Liver (tissue), 8 donors: ENCODE measurements at regions not wholly inside any gene's neighbourhood (a gene's known extent, or its start where the extent isn't known, plus 50 kb on each side); places are given as distances from the start of the nearest gene placed in this dataset.

Experiments used
- DNase-seq: peaks from one replicate; pipeline ENCODE4 v3.0.0-alpha.2; 2017; ENCODE audit warnings: low spot score
- H3K27ac ChIP-seq, 2 donors: one replicate each; pipeline ENCODE4 v1.7.0; 2013; ENCODE audit warnings: inconsistent platforms in 2 of 2, low read length in 2 of 2, control low read depth in 1 of 2, low read depth in 1 of 2, mild to moderate bottlenecking in 1 of 2
- H3K27me3 ChIP-seq, 4 donors: one replicate each; pipeline versions ENCODE4 v1.6.1 to v1.7.0; 2013; ENCODE audit warnings: low read length in 3 of 4, inconsistent platforms in 1 of 4, mild to moderate bottlenecking in 1 of 4, moderate library complexity in 1 of 4; ENCODE audit not compliant: control insufficient read depth in 4 of 4, insufficient read depth in 4 of 4
- H3K36me3 ChIP-seq, 4 donors: one replicate each; pipeline versions ENCODE4 v1.6.1 to v1.7.0; 2013; ENCODE audit warnings: low read length in 3 of 4, mild to moderate bottlenecking in 3 of 4, low read depth in 1 of 4, moderate library complexity in 1 of 4; ENCODE audit not compliant: control insufficient read depth in 4 of 4, insufficient read depth in 3 of 4
- H3K4me1 ChIP-seq, 4 donors: one replicate each; pipeline versions ENCODE4 v1.6.1 to v1.7.0; 2013; ENCODE audit warnings: low read length in 3 of 4, mild to moderate bottlenecking in 3 of 4, moderate library complexity in 1 of 4; ENCODE audit not compliant: control insufficient read depth in 4 of 4, insufficient read depth in 4 of 4
- H3K4me3 ChIP-seq, 3 donors: one replicate each; pipeline versions ENCODE4 v1.6.1 to v1.7.0; 2013; ENCODE audit warnings: low read length in 3 of 3, control low read depth in 1 of 3, low read depth in 1 of 3, mild to moderate bottlenecking in 1 of 3
- H3K9ac ChIP-seq, 2 donors: one replicate each; pipeline ENCODE4 v1.7.0; 2013; ENCODE audit warnings: low read length in 2 of 2, mild to moderate bottlenecking in 2 of 2, moderate library complexity in 2 of 2, control low read depth in 1 of 2, low read depth in 1 of 2
- H3K9me3 ChIP-seq, 4 donors: one replicate each; pipeline versions ENCODE4 v1.6.1 to v1.7.0; 2013; ENCODE audit warnings: low read length in 3 of 4; ENCODE audit not compliant: control insufficient read depth in 4 of 4
- ATF3 ChIP-seq: IDR thresholded peaks from 2 replicates; pipeline ENCODE4 v1.6.1; 2016; ENCODE audit warnings: antibody characterized with exemption
- CTCF ChIP-seq: fragments of 150-350 bp; IDR thresholded peaks from 2 replicates; pipeline ENCODE4 v1.5.1; 2017; ENCODE audit warnings: improper control_type of control experiment, low read depth, low read length; ENCODE audit not compliant: missing input control
- EGR1 ChIP-seq, 2 donors: IDR thresholded peaks; 2 replicates each; pipeline ENCODE4 v1.6.1; 2016 to 2018; ENCODE audit warnings: antibody characterized with exemption in 2 of 2, low read depth in 2 of 2
- FOXA1 ChIP-seq: IDR thresholded peaks from 2 replicates; pipeline ENCODE4 v1.6.1; 2016; ENCODE audit warnings: antibody characterized with exemption
- FOXA2 ChIP-seq: IDR thresholded peaks from 2 replicates; pipeline ENCODE4 v1.6.1; 2016; ENCODE audit warnings: antibody characterized with exemption
- GABPA ChIP-seq, 2 donors: IDR thresholded peaks in 1 of 2; conservative IDR thresholded peaks in 1 of 2; 2 replicates each; pipeline ENCODE4 v1.6.1; 2016; ENCODE audit warnings: antibody characterized with exemption in 2 of 2, mild to moderate bottlenecking in 1 of 2, moderate library complexity in 1 of 2
- HNF4A ChIP-seq, 2 donors: conservative IDR thresholded peaks; 2 replicates each; pipeline ENCODE4 v1.6.1; 2016; ENCODE audit warnings: antibody characterized with exemption in 2 of 2, mild to moderate bottlenecking in 2 of 2
- HNF4G ChIP-seq: IDR thresholded peaks from 2 replicates; pipeline ENCODE4 v1.6.1; 2016; ENCODE audit warnings: antibody characterized with exemption
- JUND ChIP-seq, 2 donors: IDR thresholded peaks; 2 replicates each; pipeline ENCODE4 v1.6.1; 2016; ENCODE audit warnings: antibody characterized with exemption in 2 of 2
- MAX ChIP-seq: IDR thresholded peaks from 2 replicates; pipeline ENCODE4 v1.6.1; 2016; ENCODE audit warnings: antibody characterized with exemption
- NR2F2 ChIP-seq: IDR thresholded peaks from 2 replicates; pipeline ENCODE4 v1.6.1; 2016; ENCODE audit warnings: antibody characterized with exemption
- RAD21 ChIP-seq, 2 donors: IDR thresholded peaks; 2 replicates each; pipeline ENCODE4 v1.6.1; 2016; ENCODE audit warnings: antibody characterized with exemption in 2 of 2, mild to moderate bottlenecking in 2 of 2
- REST ChIP-seq: IDR thresholded peaks from 2 replicates; pipeline ENCODE4 v1.6.1; 2016; ENCODE audit warnings: antibody characterized with exemption, mild to moderate bottlenecking
- RXRA ChIP-seq, 2 donors: IDR thresholded peaks; 2 replicates each; pipeline ENCODE4 v1.6.1; 2017 to 2018; ENCODE audit warnings: antibody characterized with exemption in 2 of 2, mild to moderate bottlenecking in 1 of 2
- SP1 ChIP-seq: IDR thresholded peaks from 2 replicates; pipeline ENCODE4 v1.6.1; 2018; ENCODE audit warnings: antibody characterized with exemption, mild to moderate bottlenecking
- TAF1 ChIP-seq: conservative IDR thresholded peaks from 2 replicates; pipeline ENCODE4 v1.6.1; 2016; ENCODE audit warnings: antibody characterized with exemption, mild to moderate bottlenecking
- YY1 ChIP-seq: IDR thresholded peaks from 2 replicates; pipeline ENCODE4 v1.6.1; 2016; ENCODE audit warnings: antibody characterized with exemption, mild to moderate bottlenecking
- ZBTB33 ChIP-seq: IDR thresholded peaks from 2 replicates; pipeline ENCODE4 v1.6.1; 2016; ENCODE audit warnings: antibody characterized with exemption
- WGBS: extraction: QIAGEN DNeasy Blood & Tissue Kit; methylation state at CpG from one replicate; pipeline ENCODE4 v1.1.7; 2013; 5-methylcytosine and 5-hydroxymethylcytosine counted together
- donor health status: healthy.
- donor health status: healthy.
- donor health status: healthy.
- donor health status: healthy.
- donor health status: healthy.

- H3K27ac ChIP-seq: no peak overlapping the region
- H3K9me3 ChIP-seq: peaks cover 0 to 4% (median 0%) of the 10 kb centered on the region in 4 donors
- WGBS: 59% methylated on average over 4 of the region's 4 CpGs
- no peak overlapping the region for H3K4me3 ChIP-seq
- no peak overlapping the region for H3K9ac ChIP-seq
- no peak for TF ChIP-seq YY1
- no peak for TF ChIP-seq CTCF
- H3K27me3 ChIP-seq: peaks cover 0 to 5% (median 0%) of the 10 kb centered on the region in 4 donors
- DNase-seq: no peak
- H3K36me3 ChIP-seq: no peaks in the 10 kb centered on the region
- H3K4me1 ChIP-seq: no peaks in the 10 kb centered on the region
Measured at GRCh38 chr15:26323566-26323965, 449.3 kb downstream of the GABRB3 start.

GRCh38 chr15:26318689-26319088, 454.2 kb downstream of the GABRB3 start:
- no peaks in the 10 kb centered on the region for H3K4me1 ChIP-seq
- peaks cover 0 to 4% (median 0%) of the 10 kb centered on the region in 4 donors for H3K9me3 ChIP-seq
- no peak for TF ChIP-seq ATF3
- no peak for TF ChIP-seq ZBTB33
- TF ChIP-seq RXRA (IDR thresholded peaks at IDR 0.05): no peak
- no peak for TF ChIP-seq JUND (IDR thresholded peaks at IDR 0.05)
- TF ChIP-seq HNF4G: no peak
- TF ChIP-seq EGR1 (IDR thresholded peaks at IDR 0.05; ENCODE audit: low read depth in 2 of 2): no peak
- TF ChIP-seq TAF1: no peak
- TF ChIP-seq CTCF: no peak
- no peak for TF ChIP-seq NR2F2
- TF ChIP-seq REST: no peak
- no peak for TF ChIP-seq FOXA2
- TF ChIP-seq GABPA (IDR thresholded peaks at IDR 0.05 in 1 of 2, conservative IDR thresholded peaks at IDR 0.05 in 1 of 2): no peak
- no peak for TF ChIP-seq RAD21 (IDR thresholded peaks at IDR 0.05)
- no peak for TF ChIP-seq HNF4A (conservative IDR thresholded peaks at IDR 0.05)
- no peak for TF ChIP-seq FOXA1
- TF ChIP-seq MAX: no peak
- TF ChIP-seq SP1: no peak
- peaks cover 0 to 5% (median 0%) of the 10 kb centered on the region in 4 donors for H3K27me3 ChIP-seq
- DNase-seq: no peak
- no peaks in the 10 kb centered on the region for H3K36me3 ChIP-seq
- WGBS: 77% methylated on average over 1 of the region's 1 CpG
- no peak overlapping the region for H3K9ac ChIP-seq
- no peak overlapping the region for H3K27ac ChIP-seq
- no peak overlapping the region for H3K4me3 ChIP-seq
